HEK293 (cell line): ENCODE measurements at regions not wholly inside any gene's neighbourhood (a gene's known extent, or its start where the extent isn't known, plus 50 kb on each side); places are given as distances from the start of the nearest gene placed in this dataset.
"Not testable (repeated sequence)": the region's sequence is repeated elsewhere in the genome, so short reads cannot be mapped to it uniquely, and the experiment has no call there.

ENCODE experiments used
- CTCF ChIA-PET: fragments of 350-600 bp; formaldehyde crosslinking; extraction: SDS; loops from one replicate; lab custom pipeline; 2021; ENCODE audit warnings: antibody characterized with exemption; lab: Yijun Ruan, JAX
- POLR2A ChIA-PET: fragments of 300-600 bp; formaldehyde crosslinking; extraction: SDS; loops from one replicate; lab custom pipeline; 2020; ENCODE audit warnings: antibody characterized with exemption, inconsistent platforms; lab: Yijun Ruan, JAX
- H3K27ac ChIP-seq: fragments of 200-500 bp; sonication (Bioruptor generic); 2 replicates; pipeline ENCODE4 v1.5.1; 2014; ENCODE audit warnings: low read depth, low read length, control low read depth, inconsistent platforms; ENCODE audit errors: extremely low read depth
- H3K36me3 ChIP-seq, 2 experiments: fragments of 200-500 bp in 1 of 2; sonication (Bioruptor generic) in 1 of 2; 1 replicate in 1 of 2; 2 replicates in 1 of 2; pipeline ENCODE4 v1.5.1; 2014 to 2017; ENCODE audit warnings: inconsistent platforms in 2 of 2, low read length in 2 of 2; ENCODE audit not compliant: control insufficient read depth in 2 of 2, insufficient read depth in 1 of 2
- H3K4me1 ChIP-seq: fragments of 200-500 bp; sonication (Bioruptor generic); 2 replicates; pipeline ENCODE4 v1.5.1; 2014; ENCODE audit warnings: mild to moderate bottlenecking, low read length, inconsistent platforms; ENCODE audit not compliant: control insufficient read depth, insufficient read depth
- H3K4me3 ChIP-seq: 2 replicates; pipeline ENCODE4 v1.5.1; 2011; ENCODE audit warnings: low read depth, mild to moderate bottlenecking, control low read depth, low read length, moderate library complexity
- H3K9me3 ChIP-seq: fragments of 200-500 bp; sonication (Bioruptor generic); 2 replicates; pipeline ENCODE4 v1.5.1; 2014; ENCODE audit warnings: low read depth, low read length, inconsistent platforms; ENCODE audit not compliant: control insufficient read depth, insufficient read depth
- KLF10 ChIP-seq: fragments of 450-650 bp; IDR thresholded peaks from 2 replicates; pipeline ENCODE4 v1.5.1; 2018; ENCODE audit warnings: missing biosample characterization, mild to moderate bottlenecking, missing genetic modification characterization
- KLF16 ChIP-seq: fragments of 450-650 bp; formaldehyde crosslinking; IDR thresholded peaks from 2 replicates; pipeline ENCODE4 v1.5.1; 2017; ENCODE audit warnings: missing biosample characterization, missing genetic modification characterization
- KLF17 ChIP-seq: fragments of 450-650 bp; formaldehyde crosslinking; IDR thresholded peaks from 2 replicates; pipeline ENCODE4 v1.5.1; 2016; ENCODE audit warnings: missing biosample characterization, missing genetic modification characterization
- SCRT1 ChIP-seq: fragments of 450-650 bp; formaldehyde crosslinking; IDR thresholded peaks from 2 replicates; pipeline ENCODE4 v1.5.1; 2016; ENCODE audit warnings: missing biosample characterization, missing genetic modification characterization, borderline replicate concordance
- SETDB1 ChIP-seq: IDR thresholded peaks from one replicate; pipeline ENCODE4 v1.6.1; 2017; ENCODE audit warnings: mild to moderate bottlenecking, low read length, moderate library complexity, mixed read lengths; ENCODE audit not compliant: insufficient read length
- ZBTB26 ChIP-seq: fragments of 450-650 bp; formaldehyde crosslinking; optimal IDR thresholded peaks from 2 replicates; pipeline ENCODE3; 2016; ENCODE audit warnings: missing biosample characterization, mild to moderate bottlenecking, missing genetic modification characterization
- ZFP37 ChIP-seq: fragments of 450-650 bp; formaldehyde crosslinking; IDR thresholded peaks from 2 replicates; pipeline ENCODE4 v1.5.1; 2016; ENCODE audit warnings: missing biosample characterization, missing genetic modification characterization
- ZNF146 ChIP-seq: fragments of 450-650 bp; formaldehyde crosslinking; IDR thresholded peaks from 2 replicates; pipeline ENCODE4 v1.5.1; 2016; ENCODE audit warnings: missing biosample characterization, missing genetic modification characterization
- ZNF169 ChIP-seq: fragments of 450-650 bp; formaldehyde crosslinking; IDR thresholded peaks from 2 replicates; pipeline ENCODE4 v1.5.1; 2016; ENCODE audit warnings: missing biosample characterization, missing genetic modification characterization
- ZNF184 ChIP-seq: fragments of 450-650 bp; IDR thresholded peaks from 2 replicates; pipeline ENCODE4 v1.5.1; 2018; ENCODE audit warnings: missing biosample characterization, mild to moderate bottlenecking, missing genetic modification characterization
- ZNF211 ChIP-seq: fragments of 450-650 bp; formaldehyde crosslinking; IDR thresholded peaks from 2 replicates; pipeline ENCODE4 v1.5.1; 2016; ENCODE audit warnings: low read depth, missing biosample characterization, missing genetic modification characterization
- ZNF362 ChIP-seq: fragments of 450-650 bp; formaldehyde crosslinking; IDR thresholded peaks from 2 replicates; pipeline ENCODE4 v1.5.1; 2016; ENCODE audit warnings: missing biosample characterization, missing genetic modification characterization
- ZNF561 ChIP-seq: fragments of 450-650 bp; IDR thresholded peaks from 2 replicates; pipeline ENCODE4 v1.5.1; 2018; ENCODE audit warnings: missing biosample characterization, missing genetic modification characterization, borderline replicate concordance
- ZNF580 ChIP-seq: fragments of 450-650 bp; formaldehyde crosslinking; IDR thresholded peaks from 2 replicates; pipeline ENCODE4 v1.5.1; 2016; ENCODE audit warnings: missing biosample characterization, missing genetic modification characterization
- ZNF624 ChIP-seq: fragments of 450-650 bp; formaldehyde crosslinking; IDR thresholded peaks from 2 replicates; pipeline ENCODE4 v1.5.1; 2017; ENCODE audit warnings: missing biosample characterization, missing genetic modification characterization
- ZSCAN4 ChIP-seq: fragments of 450-650 bp; formaldehyde crosslinking; IDR thresholded peaks from 2 replicates; pipeline ENCODE4 v1.5.1; 2017; ENCODE audit warnings: missing biosample characterization, missing genetic modification characterization

- H3K36me3 ChIP-seq, H3K4me3 ChIP-seq, CTCF ChIA-PET, H3K4me1 ChIP-seq, H3K9me3 ChIP-seq, H3K27ac ChIP-seq, POLR2A ChIA-PET: not testable (repeated sequence)
- TF ChIP-seq ZNF146 (tag by site-specific recombination) = peak; percentile 65; the same call in 1 of the 2 replicates
- TF ChIP-seq, all 188 proteins: peak for 1; not testable (repeated sequence) for 187
These were observed 171.3 kb downstream of the SUDS3 start for GRCh38 chr12:118547606-118548005.

GRCh38 chr12:118548887-118549509 is 172.6 kb downstream of the SUDS3 start:
- ChIA-PET POLR2A (no interaction called here), CTCF (no interaction called here)
- no peaks in the 10 kb centered on the region for H3K9me3 ChIP-seq
- no peak overlapping the region for H3K4me3 ChIP-seq
- no peak overlapping the region for H3K27ac ChIP-seq
- TF ChIP-seq ZNF362 (tag by site-specific recombination) (no peak), ZNF561 (tag by site-specific recombination) (no peak), ZSCAN4 (tag by site-specific recombination) (no peak), ZNF169 (tag by site-specific recombination) (no peak), KLF17 (no peak), ZNF184 (tag by site-specific recombination) (no peak), ZNF211 (tag by site-specific recombination) (no peak), ZFP37 (no peak), SETDB1 (no peak), KLF16 (tag by site-specific recombination) (no peak)
- TF ChIP-seq, all 188 proteins: peak for 0
- Histone ChIP-seq H3K4me1 (no peaks in the 10 kb centered on the region), H3K36me3 (no peaks in the 10 kb centered on the region)

- TF ChIP-seq SCRT1 (tag by site-specific recombination) (no peak), ZNF580 (tag by site-specific recombination) (no peak), KLF10 (no peak), ZBTB26 (tag by site-specific recombination) (no peak), ZNF624 (no peak)
- Histone ChIP-seq H3K4me1 (no peaks in the 10 kb centered on the region), H3K27ac (no peak overlapping the region), H3K4me3 (no peak overlapping the region), H3K9me3 (no peaks in the 10 kb centered on the region), H3K36me3 (no peaks in the 10 kb centered on the region)
- ChIA-PET CTCF (no interaction called here), POLR2A (no interaction called here)
These were observed 173.2 kb downstream of the SUDS3 start for GRCh38 chr12:118549510-118549980.
